Posterior cingulate gyrus (tissue), 11 donors: ENCODE measurements at regions not wholly inside any gene's neighbourhood (a gene's known extent, or its start where the extent isn't known, plus 50 kb on each side); places are given as distances from the start of the nearest gene placed in this dataset.

ENCODE experiments used
- DNase-seq, 10 donors: peaks; one replicate each; pipeline versions ENCODE4 v3.0.0 to v3.0.0-alpha.2; 2020 to 2021; ENCODE audit warnings: mixed read lengths in 3 of 10
- intact Hi-C: fragments of 100-400 bp; cut with DNase I; formaldehyde crosslinking; loops from one replicate; pipeline ENCODE4 v1.15.1; 2023

DNA sequence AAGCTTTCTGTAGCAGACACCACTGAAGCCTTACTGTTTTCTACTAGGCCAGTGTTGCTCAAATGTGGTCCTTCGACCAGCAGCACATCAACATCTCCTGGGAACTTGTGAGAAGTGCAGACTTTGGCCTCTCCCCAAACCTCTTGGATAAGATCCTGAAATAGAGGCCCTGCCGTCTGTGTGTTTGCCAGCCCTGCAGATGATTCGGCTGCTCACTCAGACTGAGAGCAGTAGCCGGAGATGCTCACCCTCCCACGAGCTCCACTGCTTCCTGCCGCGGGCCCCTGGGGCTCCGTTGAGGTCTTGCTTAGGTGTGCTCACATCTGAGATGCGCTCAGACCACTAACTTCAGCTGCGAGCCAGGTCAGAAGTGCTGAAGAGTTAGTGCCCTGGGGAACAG is 129.5 kb upstream of the SSTR4 start:
- intact Hi-C loops: no loop called here
- DNase-seq: peak in 9 of 10 donors; percentile 21 to 90 (median 34)

DNA sequence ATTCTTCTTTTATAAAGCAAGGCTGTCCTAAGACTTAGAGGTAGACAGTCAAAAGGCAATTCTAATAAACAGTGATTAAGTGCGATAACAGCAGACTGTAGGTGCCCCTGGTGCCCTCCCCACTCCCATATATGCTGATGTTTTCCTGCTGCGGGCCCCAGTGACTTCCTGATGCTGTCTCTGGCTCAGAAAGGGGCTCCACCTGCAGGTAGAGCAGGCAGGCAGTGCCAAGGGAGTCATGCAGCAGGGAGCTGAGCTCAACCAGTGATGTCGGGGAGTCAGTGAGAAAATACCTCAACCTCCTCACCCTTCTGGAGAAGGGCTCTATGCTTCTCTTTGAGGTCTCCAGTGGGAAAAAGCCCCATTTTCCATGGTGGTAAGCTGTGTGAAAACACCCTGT is 126.7 kb upstream of the SSTR4 start:
- no peak for DNase-seq
- intact Hi-C loops: no loop called here

DNA sequence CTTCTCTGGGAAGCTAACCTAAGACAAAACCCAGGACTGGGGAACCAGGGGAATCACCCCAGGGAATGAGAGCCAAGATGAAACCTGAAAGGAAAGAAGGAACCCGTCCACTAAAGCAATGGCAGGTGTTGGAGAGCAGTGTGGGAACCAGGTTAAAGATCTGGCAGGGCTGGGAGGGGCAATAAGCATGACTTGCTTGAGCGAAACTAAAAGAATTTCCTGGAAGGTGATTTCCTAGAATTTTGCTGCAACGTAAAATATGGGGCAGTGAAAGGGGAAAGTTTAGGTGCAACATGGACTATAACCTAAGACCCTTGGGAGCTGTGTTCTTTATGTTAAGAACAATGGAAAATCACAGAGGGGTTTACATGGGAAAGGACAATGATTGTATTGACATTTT is 126.2 kb upstream of the SSTR4 start:
- DNase-seq: no peak
- intact Hi-C loops: no loop called here

DNA sequence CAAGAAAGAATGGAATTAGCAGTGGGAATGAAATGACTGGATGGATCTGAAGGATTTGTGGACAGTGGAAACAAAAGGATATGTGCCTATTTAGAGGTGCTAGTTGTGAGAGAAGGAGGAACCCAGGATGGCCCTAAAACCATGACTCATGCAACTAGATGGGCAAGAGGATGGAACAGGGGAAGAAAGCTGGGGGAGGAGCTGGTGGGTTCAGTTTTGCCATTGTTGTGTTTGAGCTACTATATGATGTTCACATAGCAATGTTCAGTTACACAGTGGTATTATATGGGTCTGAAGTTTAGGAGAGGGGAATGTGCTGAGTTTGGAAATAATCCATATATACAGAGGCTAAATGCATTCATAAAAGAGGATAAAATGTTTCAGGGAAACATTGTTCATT is 125.7 kb upstream of the SSTR4 start:
- intact Hi-C loops: no loop called here
- no peak for DNase-seq

DNA sequence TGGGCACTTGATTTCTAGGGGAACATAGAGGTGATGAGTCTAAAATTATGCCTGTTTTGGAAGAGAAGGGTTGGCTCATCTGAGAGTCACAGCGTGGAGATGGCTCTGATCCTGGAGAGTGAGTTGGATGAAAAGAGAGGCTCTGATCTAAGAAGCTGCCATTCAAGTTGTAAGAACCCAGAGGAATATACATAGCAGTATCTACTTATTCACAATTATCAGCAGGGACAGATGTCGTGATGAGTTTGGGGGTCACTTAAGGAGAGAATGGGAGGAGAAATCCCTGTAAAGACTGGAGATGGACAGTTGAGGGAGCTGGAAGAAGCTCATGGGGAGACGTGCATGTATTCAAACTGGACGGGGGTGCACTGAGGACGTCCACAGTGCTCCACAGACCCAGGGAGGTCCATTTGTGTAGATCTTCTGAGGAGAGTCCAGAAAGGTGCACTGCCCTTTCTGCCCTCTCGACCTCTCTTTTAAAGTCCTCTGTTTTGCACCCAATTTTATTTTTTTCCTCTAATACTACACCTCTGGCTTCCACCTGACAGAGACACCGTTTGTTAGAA is 124.7 kb upstream of the SSTR4 start:
- intact Hi-C loops: no loop called here
- DNase-seq: no peak

DNA sequence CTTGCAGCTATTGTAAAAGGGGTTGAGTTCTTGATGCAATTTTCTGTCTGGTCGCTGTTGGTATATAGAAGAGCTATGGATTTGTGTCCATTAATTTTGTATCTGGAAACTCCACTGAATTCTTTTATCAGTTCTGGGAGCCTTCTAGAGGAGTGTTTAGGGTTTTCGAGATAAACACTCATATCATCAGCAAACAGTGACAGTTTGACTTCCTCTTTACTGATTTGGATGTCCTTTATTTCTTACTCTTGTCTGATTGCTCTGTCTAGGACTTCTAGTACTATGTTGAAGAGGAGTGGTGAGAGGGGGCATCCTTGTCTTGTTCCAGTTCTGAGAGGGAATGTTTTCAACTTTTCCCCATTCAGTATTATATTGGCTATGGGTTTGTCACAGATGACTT is 120.8 kb upstream of the SSTR4 start:
- DNase-seq: no peak
- intact Hi-C loops: no loop called here

DNA sequence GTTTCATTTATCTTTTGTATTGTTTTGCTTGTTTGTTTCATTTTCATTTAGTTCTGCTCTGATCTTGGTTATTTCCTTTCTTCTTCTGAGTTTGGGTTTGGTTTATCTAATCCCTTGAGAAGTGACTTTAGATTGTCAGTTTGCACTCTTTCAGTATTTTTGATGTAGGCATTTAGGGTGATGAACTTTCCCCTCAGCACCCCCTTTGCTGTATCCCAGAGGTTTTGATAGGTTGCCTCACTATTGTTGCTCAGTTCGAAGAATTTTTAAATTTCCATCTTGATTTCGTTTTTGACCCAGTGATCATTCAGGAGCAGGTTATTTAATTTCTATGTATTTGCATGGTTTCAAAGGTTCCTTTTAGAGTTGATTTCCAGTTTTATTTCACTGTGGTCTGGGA is 119.6 kb upstream of the SSTR4 start:
- no peak for DNase-seq
- intact Hi-C loops: no loop called here

DNA sequence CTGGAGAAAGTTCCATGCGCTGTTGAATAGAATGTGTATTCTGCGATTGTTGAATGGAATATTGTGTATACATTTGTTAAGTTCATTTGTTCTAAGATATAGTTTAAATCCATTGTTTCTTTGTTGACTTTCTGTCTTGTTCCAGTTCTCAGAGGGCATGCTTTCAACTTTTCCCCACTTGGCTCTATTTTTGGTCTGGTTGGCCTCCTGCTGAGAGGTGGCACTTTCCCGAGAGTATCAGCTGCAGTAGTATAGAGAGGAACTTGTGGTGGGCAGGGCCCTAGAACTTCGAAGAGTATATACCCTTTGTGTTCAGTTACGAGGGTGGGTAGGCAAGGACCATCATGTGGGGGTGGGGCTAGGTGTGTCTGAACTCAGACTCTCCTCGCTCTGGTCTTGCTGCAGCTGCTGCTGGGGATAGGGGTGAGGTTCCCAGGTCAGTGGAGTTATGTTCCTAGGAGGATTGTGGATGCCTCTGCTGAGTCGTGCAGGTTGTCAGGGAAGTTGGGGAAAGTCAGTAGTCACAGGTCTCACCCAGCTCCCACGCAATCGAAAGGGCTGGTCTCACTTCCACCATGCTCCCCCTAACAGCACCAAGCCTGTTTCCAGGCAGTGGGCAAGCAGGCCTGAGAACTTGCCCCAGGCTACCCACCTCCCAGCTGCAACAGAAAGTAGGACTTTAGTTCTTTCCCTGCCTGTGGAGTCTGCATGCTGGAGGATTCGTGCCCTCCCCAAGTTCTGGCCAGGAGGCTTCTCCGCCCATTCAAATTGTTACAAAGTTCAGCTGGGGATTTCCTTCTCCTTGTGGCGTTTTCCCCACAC is 118.9 kb upstream of the SSTR4 start:
- intact Hi-C loops: no loop called here
- no peak for DNase-seq

DNA sequence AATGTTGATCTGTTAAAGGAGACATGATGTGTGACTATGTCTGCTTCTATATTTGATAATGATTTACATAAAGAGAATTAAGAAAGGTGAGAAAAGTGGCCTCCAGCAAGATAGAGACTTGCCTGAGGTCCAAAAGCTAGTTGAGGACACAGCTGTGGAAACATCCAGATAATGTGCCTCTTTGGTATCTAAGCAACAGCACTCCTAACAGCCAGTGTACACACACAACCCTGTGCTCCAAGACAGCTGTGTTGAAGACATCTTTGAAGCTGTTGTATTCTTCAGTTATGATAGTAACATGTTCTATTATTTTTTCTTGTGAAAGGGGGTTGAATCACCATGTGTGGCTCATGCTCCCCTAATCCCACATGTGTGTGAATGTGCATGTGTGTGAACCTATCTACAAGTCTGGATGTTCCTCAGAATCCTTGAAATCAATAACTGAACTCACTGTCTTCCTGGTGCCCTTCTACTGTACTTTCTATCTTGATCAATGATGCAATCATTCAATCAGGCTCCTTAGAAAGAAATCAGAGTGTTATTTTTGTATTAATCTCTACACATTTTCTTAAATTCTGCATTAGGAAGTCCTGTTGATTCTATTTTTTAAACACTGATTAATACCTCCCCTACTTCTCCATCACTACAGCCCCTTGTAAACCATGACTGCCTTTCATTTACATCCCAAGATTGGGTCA is 116.7 kb upstream of the SSTR4 start:
- no peak for DNase-seq

DNA sequence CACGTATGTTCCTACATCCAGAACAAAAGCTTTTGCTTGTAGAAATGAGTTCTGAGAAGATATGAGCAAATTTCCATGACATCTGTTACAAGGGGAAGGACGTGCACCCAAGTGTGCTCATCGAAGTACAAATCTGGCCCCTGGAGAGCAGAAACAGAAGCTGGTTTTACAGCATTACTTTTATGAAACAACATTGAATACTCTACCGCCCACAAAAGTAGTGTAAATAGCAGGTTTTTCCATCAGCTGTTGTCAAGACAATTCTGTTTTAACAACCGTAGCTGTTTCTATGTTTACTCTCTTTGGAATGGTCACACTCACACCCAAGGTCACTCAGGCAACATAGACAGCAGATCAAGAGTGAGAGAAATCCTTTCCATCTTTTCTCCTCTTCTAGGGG is 114.2 kb upstream of the SSTR4 start:
- intact Hi-C loops: no loop called here
- no peak for DNase-seq

More for the DNA sequence above, 116.7 kb upstream of the SSTR4 start:
- intact Hi-C loops: no loop called here

DNA sequence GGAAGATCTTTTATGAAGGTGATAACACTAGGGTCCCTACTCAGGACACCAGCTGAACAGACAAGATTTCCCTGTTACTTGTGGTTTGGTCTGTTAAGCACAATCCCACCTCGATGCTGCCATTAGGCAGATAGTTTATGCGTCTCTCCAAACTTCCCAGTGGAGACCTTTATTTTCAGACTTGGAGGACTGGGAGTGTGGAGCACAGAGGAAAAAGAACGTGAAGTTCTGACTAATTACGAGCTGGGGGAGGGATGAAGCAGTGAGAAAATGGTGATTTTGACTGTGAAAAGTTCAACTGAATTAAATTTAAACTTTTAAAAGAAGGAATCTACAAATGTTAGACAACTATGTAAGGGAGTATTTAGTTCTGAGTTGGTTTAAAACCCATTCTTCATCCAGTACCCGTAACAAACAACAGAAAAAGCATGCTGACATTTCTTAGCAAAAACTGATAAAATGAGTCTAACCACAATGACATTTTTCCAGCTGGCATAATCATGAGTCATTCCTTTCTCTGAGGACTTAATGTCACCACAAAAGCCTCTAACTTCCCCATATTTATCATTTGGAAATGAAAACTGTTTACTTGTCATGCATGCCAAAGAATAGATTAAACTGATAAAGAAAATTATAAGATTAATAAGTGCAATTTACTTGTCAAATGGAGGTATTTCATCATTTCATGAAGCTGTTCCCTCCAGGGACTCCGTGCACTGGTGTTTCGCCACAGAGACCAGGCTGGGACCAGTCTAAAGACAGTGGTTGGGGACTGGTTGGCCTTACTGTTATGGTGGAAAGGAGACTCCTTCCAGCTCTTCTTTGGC is 113.3 kb upstream of the SSTR4 start:
- no peak for DNase-seq
- intact Hi-C loops: no loop called here

DNA sequence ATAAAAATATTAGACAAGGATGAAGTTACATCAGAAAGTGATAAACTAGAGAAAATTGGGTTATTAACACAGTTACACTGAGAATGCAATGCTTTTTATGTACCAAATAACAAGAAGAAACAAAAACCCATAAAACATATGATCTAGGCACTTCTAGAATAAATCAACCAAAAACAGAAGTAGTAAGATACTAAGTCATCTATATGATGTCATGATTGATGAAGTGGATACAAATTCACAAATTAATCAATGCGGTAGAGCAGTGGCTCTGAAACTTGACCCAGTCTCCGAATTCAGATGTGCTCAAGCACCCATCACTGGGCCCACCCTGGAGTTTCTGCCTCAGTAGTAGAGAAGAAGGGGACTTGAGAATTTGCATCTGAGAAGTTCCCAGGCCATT is 112.1 kb upstream of the SSTR4 start:
- no peak for DNase-seq
- intact Hi-C loops: no loop called here

DNA sequence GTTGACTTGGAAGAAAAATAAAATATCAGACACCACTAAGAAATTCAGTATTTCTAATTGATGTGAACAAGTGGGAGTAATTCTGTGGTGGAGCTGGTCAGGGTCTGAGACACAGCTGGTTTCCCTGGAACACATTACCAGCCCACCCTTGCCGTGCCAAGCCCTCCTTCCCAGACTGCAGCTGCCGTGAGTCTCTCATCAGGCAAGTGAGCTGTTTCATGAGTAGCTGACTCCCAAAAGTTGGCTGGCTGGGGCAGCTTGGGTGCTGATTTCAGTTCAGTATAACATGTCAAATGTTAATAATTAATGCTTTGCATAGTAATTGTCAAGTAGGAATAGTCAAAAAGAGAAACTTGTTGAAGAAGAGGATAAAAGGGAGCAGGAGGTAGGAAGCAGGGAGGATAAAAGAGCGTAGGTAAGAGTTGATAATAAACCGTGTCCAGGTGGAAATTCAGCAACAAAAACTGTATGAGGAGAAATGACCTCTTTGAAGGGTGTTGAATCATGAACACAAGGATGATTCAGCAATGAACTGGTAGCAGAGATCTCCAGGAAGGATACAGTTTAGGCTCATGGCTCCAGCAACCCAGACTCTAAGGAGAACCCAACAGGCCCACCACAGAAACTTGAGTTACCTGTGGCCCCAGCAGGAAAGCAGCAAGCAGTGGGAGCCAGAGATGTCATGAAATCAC is 110.9 kb upstream of the SSTR4 start:
- no peak for DNase-seq
- intact Hi-C loops: no loop called here

DNA sequence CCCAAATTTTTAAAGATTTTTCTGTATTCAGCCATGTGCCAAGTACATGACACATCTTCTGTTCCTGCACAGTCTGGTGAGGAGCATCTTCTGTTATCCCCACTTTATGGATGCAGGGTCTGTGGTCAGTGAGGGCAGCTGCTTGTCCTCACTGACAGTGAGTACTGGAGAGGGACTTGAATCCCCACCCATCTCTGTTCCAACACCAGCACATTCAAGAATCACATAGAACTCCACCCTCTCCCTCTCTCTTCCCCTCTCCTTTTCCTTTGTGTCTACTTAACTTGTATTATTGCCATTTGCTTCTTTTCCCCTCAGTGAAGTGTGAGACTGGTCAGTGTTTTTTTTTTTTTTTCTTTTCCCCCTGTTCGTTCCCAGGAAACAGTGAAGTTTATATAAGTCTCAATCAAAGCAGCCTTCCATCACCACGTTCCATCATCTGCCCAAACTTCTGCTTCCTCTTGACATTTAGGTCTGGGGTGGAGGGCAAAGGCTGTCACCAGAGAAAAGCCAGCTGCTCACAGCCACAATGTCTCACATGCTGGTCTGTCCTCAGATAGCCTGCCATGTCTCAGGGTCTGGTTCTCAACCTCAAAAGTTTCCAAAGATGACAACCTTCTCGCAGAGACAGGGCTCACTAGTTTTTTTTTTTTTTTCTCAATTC is 110.0 kb upstream of the SSTR4 start:
- DNase-seq: no peak

DNA sequence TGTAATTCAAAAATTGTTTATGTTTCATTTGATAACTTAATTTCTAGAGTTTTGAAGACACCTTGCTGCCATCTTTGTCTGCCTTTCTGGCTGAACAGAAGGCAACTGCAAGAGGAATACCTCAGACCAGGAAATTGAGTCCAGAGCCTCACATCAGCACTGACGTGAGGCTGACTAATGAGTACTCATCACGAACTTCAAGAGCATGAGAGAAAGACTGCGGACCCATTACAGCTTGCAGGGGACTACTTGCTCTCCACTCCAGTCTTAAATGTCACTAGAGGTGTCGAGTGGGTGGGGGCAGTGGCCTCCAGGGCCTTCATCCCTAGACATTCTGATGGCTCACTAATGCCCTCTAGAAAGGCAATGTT is 109.5 kb upstream of the SSTR4 start:
- DNase-seq: no peak
- intact Hi-C loops: no loop called here

More for the DNA sequence above, 110.0 kb upstream of the SSTR4 start:
- intact Hi-C loops: no loop called here

DNA sequence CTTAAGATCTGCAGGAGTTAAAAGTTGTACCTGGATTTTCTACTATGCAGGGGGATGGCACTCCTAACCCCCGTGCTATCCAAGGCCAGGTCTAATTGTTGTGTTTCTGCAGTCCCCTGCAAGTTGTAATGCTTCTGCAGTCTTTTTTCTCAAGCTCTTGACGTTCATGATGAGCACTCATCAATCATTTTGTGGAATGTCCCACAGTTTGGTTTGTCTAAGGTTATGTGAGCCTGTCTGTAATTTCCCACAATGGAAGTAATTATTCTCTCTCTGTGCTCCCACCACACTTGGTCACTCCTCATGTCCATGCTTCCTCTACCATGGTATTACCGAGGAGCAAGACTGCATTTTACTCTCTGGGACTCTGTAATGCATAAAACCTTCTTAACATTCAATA is 107.6 kb upstream of the SSTR4 start:
- DNase-seq: no peak
- intact Hi-C loops: no loop called here

DNA sequence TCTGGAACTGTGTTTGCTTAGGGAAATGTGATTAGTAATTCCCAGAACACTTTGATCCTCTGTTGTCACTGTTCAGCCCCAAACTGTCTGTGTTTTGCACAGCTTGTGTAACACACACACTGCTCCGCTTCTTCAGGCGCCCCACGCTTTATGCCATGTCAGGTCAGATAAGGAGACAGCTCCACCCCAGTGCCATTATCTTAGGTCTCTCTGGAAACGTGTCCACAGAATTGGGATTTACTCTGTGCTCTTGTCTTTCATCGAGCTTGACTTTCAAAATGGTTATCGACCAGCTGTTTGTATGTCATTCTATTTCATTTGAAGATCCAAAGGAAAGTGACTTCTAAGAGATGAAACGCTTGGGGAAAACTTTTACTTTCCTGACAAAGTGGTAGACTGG is 106.4 kb upstream of the SSTR4 start:
- no peak for DNase-seq
- intact Hi-C loops: no loop called here

DNA sequence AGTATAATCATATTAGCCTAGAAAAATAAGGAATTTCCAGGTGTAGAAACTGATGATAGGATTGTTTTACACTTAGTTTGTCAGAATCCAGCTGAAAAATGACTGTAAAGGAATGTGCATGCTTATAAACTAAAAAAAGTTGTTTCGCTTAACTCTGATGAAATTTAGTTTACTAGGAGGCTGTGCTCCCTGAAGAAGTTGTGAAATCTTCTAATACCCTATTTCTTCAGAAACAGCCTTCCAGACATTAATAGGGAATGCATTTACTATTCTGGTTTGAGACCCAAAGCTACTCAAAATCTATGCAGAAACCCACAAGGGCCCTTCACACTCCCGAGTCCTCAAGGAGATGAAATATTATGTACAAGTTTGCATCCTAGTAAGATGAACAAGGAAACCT is 105.5 kb upstream of the SSTR4 start:
- intact Hi-C loops: no loop called here

DNA sequence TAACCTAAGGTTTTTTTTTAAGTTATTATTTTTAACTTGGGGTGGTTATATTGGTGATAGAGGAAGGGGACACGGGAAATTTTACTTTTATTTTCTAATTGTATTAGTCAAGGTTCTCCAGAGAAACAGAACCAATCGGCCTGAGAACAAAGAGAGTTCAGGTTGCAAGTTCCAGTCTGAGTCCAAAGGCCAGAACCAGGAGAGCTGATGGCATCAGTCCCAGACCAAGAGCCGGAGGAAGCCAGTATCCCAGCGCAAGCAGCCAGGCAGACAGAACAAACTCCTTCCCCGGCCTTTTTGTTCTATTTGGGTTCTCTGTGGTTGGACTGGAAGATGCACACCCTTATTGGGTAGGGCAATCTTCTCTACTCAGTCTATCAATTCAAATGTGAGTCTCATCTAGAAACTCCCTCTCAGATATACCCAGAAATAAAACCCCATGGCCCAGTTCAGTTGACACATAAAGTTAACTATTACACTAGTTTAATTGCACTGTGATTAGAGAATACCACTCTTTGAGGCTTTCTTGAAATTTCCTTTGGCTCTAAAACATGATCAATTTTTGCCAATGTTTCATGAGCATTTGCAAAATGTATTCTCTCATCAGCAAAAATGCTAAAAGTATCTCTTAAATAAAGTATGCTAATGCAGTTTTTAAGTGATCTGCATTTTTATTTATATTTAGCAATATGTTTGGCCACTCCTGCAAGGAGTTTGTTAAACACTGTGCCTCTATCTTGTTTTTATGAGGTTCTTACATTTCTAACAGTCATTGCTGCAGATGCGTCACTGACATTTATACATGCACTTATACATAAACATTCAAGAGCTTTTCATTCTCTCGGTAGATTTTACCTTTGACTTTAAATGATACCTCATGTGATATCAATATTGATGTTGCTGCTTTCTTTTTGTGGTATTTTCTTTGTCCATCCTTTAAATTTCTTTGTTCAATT is 103.2 kb upstream of the SSTR4 start:
- DNase-seq: peak in 1 of 10 donors; percentile 71

More for the DNA sequence above, 105.5 kb upstream of the SSTR4 start:
- DNase-seq: no peak

More for the DNA sequence above, 103.2 kb upstream of the SSTR4 start:
- intact Hi-C loops: no loop called here
